Middle frontal gyrus (tissue), 1 donor: ENCODE measurements at regions not wholly inside any gene's neighbourhood (a gene's known extent, or its start where the extent isn't known, plus 50 kb on each side); places are given as distances from the start of the nearest gene placed in this dataset.
"Not testable (repeated sequence)": the region's sequence is repeated elsewhere in the genome, so short reads cannot be mapped to it uniquely, and the experiment has no call there.

ENCODE experiments used
- DNase-seq: peaks from one replicate; pipeline ENCODE4 v3.0.0-alpha.2; 2015; ENCODE audit warnings: low spot score; ENCODE audit errors: extremely low spot score

- peak; percentile 62 for DNase-seq
Measured at GRCh38 chr4:189792924-189793618, 147.6 kb upstream of the FRG1 start.

GRCh38 chr4:189800545-189801088 is 140.1 kb upstream of the FRG1 start:
- no peak for DNase-seq

- DNase-seq, result no peak
Measured at GRCh38 chr4:189802884-189803283, 137.8 kb upstream of the FRG1 start.

GRCh38 chr4:189804894-189805293 is 135.8 kb upstream of the FRG1 start:
- no peak for DNase-seq

GRCh38 chr4:189806506-189806905 is 134.2 kb upstream of the FRG1 start:
- no peak for DNase-seq

- DNase-seq, result no peak
Measured at GRCh38 chr4:189807031-189807430, 133.6 kb upstream of the FRG1 start.

GRCh38 chr4:189809241-189809735 is 131.4 kb upstream of the FRG1 start:
- DNase-seq, result no peak

GRCh38 chr4:189809839-189810238 is 130.8 kb upstream of the FRG1 start:
- DNase-seq, result no peak

- not testable (repeated sequence) for DNase-seq
Measured at GRCh38 chr4:189810318-189811181, 130.1 kb upstream of the FRG1 start.

- DNase-seq, result no peak
Measured at GRCh38 chr4:189815404-189816192, 125.1 kb upstream of the FRG1 start.

- no peak for DNase-seq
Measured at GRCh38 chr4:189822326-189822725, 118.3 kb upstream of the FRG1 start.

GRCh38 chr4:189823591-189823990 is 117.1 kb upstream of the FRG1 start:
- DNase-seq, result peak; percentile 81

GRCh38 chr4:189825466-189825865 is 115.2 kb upstream of the FRG1 start:
- DNase-seq, result no peak

GRCh38 chr4:189826657-189827056 is 114.0 kb upstream of the FRG1 start:
- DNase-seq, result no peak

GRCh38 chr4:189828081-189828697 is 112.5 kb upstream of the FRG1 start:
- no peak for DNase-seq

- no peak for DNase-seq
Measured at GRCh38 chr4:189832528-189832927, 108.1 kb upstream of the FRG1 start.

GRCh38 chr4:189834616-189835015 is 106.1 kb upstream of the FRG1 start:
- no peak for DNase-seq

GRCh38 chr4:189835505-189835904 is 105.2 kb upstream of the FRG1 start:
- DNase-seq, result no peak

GRCh38 chr4:189837471-189837870 is 103.2 kb upstream of the FRG1 start:
- no peak for DNase-seq

- no peak for DNase-seq
Measured at GRCh38 chr4:189838821-189839497, 101.7 kb upstream of the FRG1 start.
